ENCODE measurements at regions not wholly inside any gene's neighbourhood (a gene's known extent, or its start where the extent isn't known, plus 50 kb on each side); places are given as distances from the start of the nearest gene placed in this dataset.

- intact Hi-C loops (cut with micrococcal nuclease; ENCODE audit: unreplicated experiment), result loop anchor here (10.0 kb wide), 1 partner anchor 636 kb away; no protein-coding TSS in a partner anchor
- peak overlapping the region; percentile 26; the same call in 1 of the 2 replicates for H2AFZ ChIP-seq
- no TSS peak for BruUV-seq (replicated peaks)
Measured at GRCh38 chr10:55098452-55098851, 297.4 kb upstream of the PCDH15 start.

GRCh38 chr10:55091691-55092328 lies 290.8 kb upstream of the PCDH15 start:
- Histone ChIP-seq H3K4me3 (no peak overlapping the region), H3K27ac (no peak overlapping the region), H3K27me3 (ENCODE audit: insufficient read depth, low read depth) (no peaks in the 10 kb centered on the region), H3K9me3 (ENCODE audit: insufficient read depth, low read depth) (no peaks in the 10 kb centered on the region), H3K4me2 (no peak overlapping the region), H2AFZ (no peak overlapping the region), H3K4me1 (replicated peaks; ENCODE audit: insufficient read depth) (no peaks in the 10 kb centered on the region), H3K79me2 (ENCODE audit: low read depth) (no peaks in the 10 kb centered on the region), H3F3A (ENCODE audit: insufficient read depth, low read depth) (no peaks in the 10 kb centered on the region), H3K36me3 (ENCODE audit: low read depth) (no peaks in the 10 kb centered on the region), H4K20me1 (ENCODE audit: insufficient read depth) (no peaks in the 10 kb centered on the region), H3K9me2 (ENCODE audit: insufficient read depth) (peaks cover 3% of the 10 kb centered on the region; the same call in 1 of the 2 replicates)
- no TSS peak for BruUV-seq (replicated peaks)
- TF ChIP-seq EZH2 (IDR thresholded peaks at IDR 0.05; ENCODE audit: low read depth), result no peak
- TF ChIP-seq, protein P1, sequence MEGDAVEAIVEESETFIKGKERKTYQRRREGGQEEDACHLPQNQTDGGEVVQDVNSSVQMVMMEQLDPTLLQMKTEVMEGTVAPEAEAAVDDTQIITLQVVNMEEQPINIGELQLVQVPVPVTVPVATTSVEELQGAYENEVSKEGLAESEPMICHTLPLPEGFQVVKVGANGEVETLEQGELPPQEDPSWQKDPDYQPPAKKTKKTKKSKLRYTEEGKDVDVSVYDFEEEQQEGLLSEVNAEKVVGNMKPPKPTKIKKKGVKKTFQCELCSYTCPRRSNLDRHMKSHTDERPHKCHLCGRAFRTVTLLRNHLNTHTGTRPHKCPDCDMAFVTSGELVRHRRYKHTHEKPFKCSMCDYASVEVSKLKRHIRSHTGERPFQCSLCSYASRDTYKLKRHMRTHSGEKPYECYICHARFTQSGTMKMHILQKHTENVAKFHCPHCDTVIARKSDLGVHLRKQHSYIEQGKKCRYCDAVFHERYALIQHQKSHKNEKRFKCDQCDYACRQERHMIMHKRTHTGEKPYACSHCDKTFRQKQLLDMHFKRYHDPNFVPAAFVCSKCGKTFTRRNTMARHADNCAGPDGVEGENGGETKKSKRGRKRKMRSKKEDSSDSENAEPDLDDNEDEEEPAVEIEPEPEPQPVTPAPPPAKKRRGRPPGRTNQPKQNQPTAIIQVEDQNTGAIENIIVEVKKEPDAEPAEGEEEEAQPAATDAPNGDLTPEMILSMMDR (conservative IDR thresholded peaks at IDR 0.05), result peak; percentile 97
- CTCF ChIA-PET, result interaction anchor here (1.0 to 1.5 kb wide), 2 partner anchors 172 to 540 kb away, joined by 3 to 6 read pairs; no protein-coding TSS in a partner anchor
- intact Hi-C loops (cut with micrococcal nuclease; ENCODE audit: unreplicated experiment), result loop anchor here (1.0 to 10.0 kb wide), 3 partner anchors 170 to 643 kb away; no protein-coding TSS in a partner anchor
- DNase-seq, result no peak
- POLR2A ChIA-PET (ENCODE audit: unreplicated experiment), result no interaction called here

More at GRCh38 chr10:55098452-55098851, 297.4 kb upstream of the PCDH15 start:
- no peak for DNase-seq
- Histone ChIP-seq H3F3A (ENCODE audit: insufficient read depth, low read depth) (no peaks in the 10 kb centered on the region), H3K79me2 (ENCODE audit: low read depth) (no peaks in the 10 kb centered on the region), H3K4me1 (replicated peaks; ENCODE audit: insufficient read depth) (no peaks in the 10 kb centered on the region), H3K4me3 (no peak overlapping the region), H3K27me3 (ENCODE audit: insufficient read depth, low read depth) (no peaks in the 10 kb centered on the region), H3K36me3 (ENCODE audit: low read depth) (no peaks in the 10 kb centered on the region), H4K20me1 (ENCODE audit: insufficient read depth) (no peaks in the 10 kb centered on the region), H3K9me3 (ENCODE audit: insufficient read depth, low read depth) (no peaks in the 10 kb centered on the region), H3K4me2 (no peak overlapping the region), H3K9me2 (ENCODE audit: insufficient read depth) (0 out of 2 replicates have a peak, but pooled peaks cover 5% of the 10 kb centered on the region), H3K27ac (no peak overlapping the region)
- TF ChIP-seq, protein P1 (conservative IDR thresholded peaks at IDR 0.05), result no peak
- TF ChIP-seq EZH2 (IDR thresholded peaks at IDR 0.05; ENCODE audit: low read depth), result no peak
- ChIA-PET CTCF (no interaction called here), POLR2A (ENCODE audit: unreplicated experiment) (no interaction called here)

GRCh38 chr10:55078121-55078520 lies 277.1 kb upstream of the PCDH15 start:
- no peaks in the 10 kb centered on the region for H3K27me3 ChIP-seq (ENCODE audit: insufficient read depth, low read depth)
- no peaks in the 10 kb centered on the region for H3F3A ChIP-seq (ENCODE audit: insufficient read depth, low read depth)
- CTCF ChIA-PET, result no interaction called here
- TF ChIP-seq EZH2 (IDR thresholded peaks at IDR 0.05; ENCODE audit: low read depth), result no peak
- TF ChIP-seq, protein P1 (conservative IDR thresholded peaks at IDR 0.05), result no peak
- POLR2A ChIA-PET (ENCODE audit: unreplicated experiment), result no interaction called here
- no peaks in the 10 kb centered on the region for H3K36me3 ChIP-seq (ENCODE audit: low read depth)
- no peak overlapping the region for H2AFZ ChIP-seq
- intact Hi-C loops (cut with micrococcal nuclease; ENCODE audit: unreplicated experiment), result no loop called here
- no peaks in the 10 kb centered on the region for H3K79me2 ChIP-seq (ENCODE audit: low read depth)
- 0 out of 2 replicates have a peak, but pooled peaks cover under 1% of the 10 kb centered on the region for H3K9me2 ChIP-seq (ENCODE audit: insufficient read depth)
- H3K9me3 ChIP-seq (ENCODE audit: insufficient read depth, low read depth), result no peaks in the 10 kb centered on the region
- no TSS peak for BruUV-seq (replicated peaks)
- H3K27ac ChIP-seq, result no peak overlapping the region
- no peaks in the 10 kb centered on the region for H3K4me1 ChIP-seq (replicated peaks; ENCODE audit: insufficient read depth)
- H3K4me2 ChIP-seq, result no peak overlapping the region
- no peaks in the 10 kb centered on the region for H4K20me1 ChIP-seq (ENCODE audit: insufficient read depth)
- no peak for DNase-seq
- H3K4me3 ChIP-seq, result no peak overlapping the region
